Keratinocyte (primary cell): ENCODE measurements at regions not wholly inside any gene's neighbourhood (a gene's known extent, or its start where the extent isn't known, plus 50 kb on each side); places are given as distances from the start of the nearest gene placed in this dataset.
A peak's percentile ranks its signal among the peaks of the same experiment; 100 is the strongest.

Source experiments
- DNase-seq: peaks from one replicate; pipeline ENCODE4 v3.0.0-alpha.2; 2011; ENCODE audit warnings: low read depth, missing footprints, low spot score
- FAIRE-seq: peaks from 2 replicates; lab custom pipeline; 2011; peaks lifted over from hg19 to GRCh38; lab: Jason Lieb, UNC
- H2AFZ ChIP-seq: 2 replicates; pipeline ENCODE4 v1.6.0; 2012; ENCODE audit warnings: low read length, control low read depth, inconsistent platforms; ENCODE audit not compliant: control insufficient read depth
- H3K27ac ChIP-seq: 2 replicates; pipeline ENCODE4 v1.5.1; 2011; ENCODE audit warnings: low read length; ENCODE audit not compliant: control insufficient read depth, insufficient read depth
- H3K27me3 ChIP-seq: 3 replicates; pipeline ENCODE4 v1.6.0; 2011; ENCODE audit warnings: low read length; ENCODE audit not compliant: control insufficient read depth, insufficient read depth; ENCODE audit errors: extremely low read depth
- H3K36me3 ChIP-seq, 2 experiments: 2 replicates in 1 of 2; 3 replicates in 1 of 2; pipeline ENCODE4 v1.5.1; 2011; ENCODE audit warnings: low read length in 2 of 2, mild to moderate bottlenecking in 1 of 2; ENCODE audit not compliant: control insufficient read depth in 2 of 2, insufficient read depth in 2 of 2; ENCODE audit errors: extremely low read depth in 1 of 2
- H3K4me1 ChIP-seq: 3 replicates; pipeline ENCODE4 v1.5.1; 2011; ENCODE audit warnings: low read length; ENCODE audit not compliant: control insufficient read depth, insufficient read depth; ENCODE audit errors: extremely low read depth
- H3K4me2 ChIP-seq: 3 replicates; pipeline ENCODE4 v1.6.0; 2011; ENCODE audit warnings: low read depth, low read length; ENCODE audit not compliant: control insufficient read depth, insufficient read depth; ENCODE audit errors: extremely low read depth
- H3K4me3 ChIP-seq, 3 experiments: fragments of 200-600 bp in 1 of 3; sonication (generic) in 1 of 3; 2 replicates in 2 of 3; 3 replicates in 1 of 3; pipeline ENCODE4 v1.5.1; 2011 to 2016; ENCODE audit warnings: low read length in 3 of 3, mild to moderate bottlenecking in 3 of 3, control low read depth in 2 of 3, inconsistent platforms in 1 of 3, low read depth in 1 of 3, mixed read lengths in 1 of 3, mixed run types in 1 of 3, moderate library complexity in 1 of 3; ENCODE audit not compliant: control insufficient read depth in 2 of 3, insufficient read depth in 2 of 3; ENCODE audit errors: extremely low read depth in 1 of 3
- H3K79me2 ChIP-seq: 2 replicates; pipeline ENCODE4 v1.6.0; 2012; ENCODE audit warnings: low read length; ENCODE audit not compliant: control insufficient read depth, insufficient read depth
- H3K9ac ChIP-seq: 3 replicates; pipeline ENCODE4 v1.6.0; 2011; ENCODE audit warnings: low read length; ENCODE audit not compliant: control insufficient read depth, insufficient read depth; ENCODE audit errors: extremely low read depth
- H3K9me1 ChIP-seq: 3 replicates; pipeline ENCODE4 v1.6.0; 2011; ENCODE audit warnings: low read length; ENCODE audit not compliant: control insufficient read depth, insufficient read depth; ENCODE audit errors: extremely low read depth
- H3K9me3 ChIP-seq: 2 replicates; pipeline ENCODE4 v1.5.1; 2012; ENCODE audit warnings: low read depth, low read length; ENCODE audit not compliant: control insufficient read depth
- H4K20me1 ChIP-seq: 3 replicates; pipeline ENCODE4 v1.6.0; 2011; ENCODE audit warnings: low read length; ENCODE audit not compliant: control insufficient read depth, insufficient read depth; ENCODE audit errors: extremely low read depth
- CTCF ChIP-seq, 3 experiments: IDR thresholded peaks in 1 of 3; conservative IDR thresholded peaks in 1 of 3; optimal IDR thresholded peaks in 1 of 3; 2 replicates in 2 of 3; 3 replicates in 1 of 3; pipeline versions ENCODE3 to v1.5.1; 2011; ENCODE audit warnings: low read length in 3 of 3, mild to moderate bottlenecking in 3 of 3, moderate library complexity in 2 of 3, control low read depth in 1 of 3, inconsistent platforms in 1 of 3; ENCODE audit not compliant: insufficient read depth in 2 of 3; ENCODE audit errors: extremely low read depth in 1 of 3
- EZH2 ChIP-seq: IDR thresholded peaks from one replicate; pipeline ENCODE4 v1.6.1; 2012; ENCODE audit warnings: inconsistent platforms, mild to moderate bottlenecking, low read length, moderate library complexity
- dilution Hi-C: fragments of 300-500 bp; cut with MboI; formaldehyde crosslinking; loops from one replicate; pipeline ENCODE4 v1.7.0; 2020; ENCODE audit warnings: low sequenced_read_pairs; ENCODE audit not compliant: extremely low pct_ligation_motif_present

DNA sequence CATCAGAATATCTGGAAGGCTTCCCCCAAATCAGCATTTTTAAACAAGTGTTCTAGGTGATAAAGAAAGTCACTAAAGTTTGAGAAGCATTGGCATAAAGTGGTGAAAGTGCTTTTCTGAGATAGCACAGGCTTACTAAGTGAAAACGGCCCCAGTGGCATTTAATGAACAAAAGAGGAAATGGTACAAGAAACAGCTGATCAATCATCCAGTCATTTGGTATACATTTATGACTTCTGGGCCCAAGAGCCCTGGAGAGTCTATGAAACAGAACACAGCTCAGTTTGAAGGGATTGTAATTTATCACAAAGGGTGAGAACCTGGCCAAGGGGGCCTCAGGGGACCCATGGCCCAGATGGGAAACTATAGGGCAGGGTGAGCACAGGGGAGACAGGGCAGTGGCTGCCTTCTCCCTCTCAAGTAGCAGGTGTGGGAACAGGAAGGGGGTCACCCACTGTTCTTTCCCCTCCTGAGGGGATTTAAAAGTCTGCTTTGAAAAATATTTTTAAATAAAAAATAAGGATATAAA is 265.5 kb upstream of the ROPN1 start:
- H3K4me1 ChIP-seq: peaks cover 34% of the 10 kb centered on the region
- no peaks in the 10 kb centered on the region for H3K9me3 ChIP-seq
- no peaks in the 10 kb centered on the region for H4K20me1 ChIP-seq
- no peaks in the 10 kb centered on the region for H3K79me2 ChIP-seq
- H3K4me2 ChIP-seq: no peak overlapping the region
- no peak for FAIRE-seq
- no peaks in the 10 kb centered on the region for H3K36me3 ChIP-seq
- H3K4me3 ChIP-seq: no peak overlapping the region
- no peak overlapping the region for H2AFZ ChIP-seq
- no peaks in the 10 kb centered on the region for H3K27me3 ChIP-seq
- H3K27ac ChIP-seq: no peak overlapping the region
- no peak overlapping the region for H3K9ac ChIP-seq
- dilution Hi-C loops: no loop called here
- TF ChIP-seq EZH2 (no peak), CTCF (optimal IDR thresholded peaks at IDR 0.05 in 1 of 3, IDR thresholded peaks at IDR 0.05 in 1 of 3, conservative IDR thresholded peaks at IDR 0.05 in 1 of 3; ENCODE audit: extremely low read depth in 1 of 3, insufficient read depth in 2 of 3, low read length in 3 of 3) (no peak)
- no peaks in the 10 kb centered on the region for H3K9me1 ChIP-seq
- DNase-seq: no peak

DNA sequence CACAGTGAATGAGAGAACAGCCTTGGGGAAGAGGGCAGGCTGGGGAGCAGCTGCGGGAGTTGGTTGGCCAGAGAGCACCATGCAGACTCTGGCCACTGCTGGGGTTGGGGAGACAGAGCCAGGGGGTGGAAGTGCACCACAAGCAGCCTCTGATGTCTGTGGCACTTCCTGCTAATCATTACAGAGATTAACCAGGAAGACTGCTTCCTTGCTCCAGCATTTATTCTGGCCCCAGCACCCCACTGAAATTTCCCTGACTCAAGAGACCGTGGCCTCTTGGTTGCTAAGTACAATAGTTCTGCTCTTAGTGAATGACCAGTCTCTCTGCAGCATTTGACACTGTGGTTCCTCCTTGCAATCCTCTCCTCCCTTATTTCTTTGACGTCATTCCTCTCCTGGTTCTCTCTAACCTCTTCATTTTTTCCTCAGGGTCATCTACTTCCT is 266.2 kb upstream of the ROPN1 start:
- H3K4me3 ChIP-seq: no peak overlapping the region
- H3K4me2 ChIP-seq: no peak overlapping the region
- no peak for TF ChIP-seq CTCF (optimal IDR thresholded peaks at IDR 0.05 in 1 of 3, IDR thresholded peaks at IDR 0.05 in 1 of 3, conservative IDR thresholded peaks at IDR 0.05 in 1 of 3; ENCODE audit: extremely low read depth in 1 of 3, insufficient read depth in 2 of 3, low read length in 3 of 3)
- H3K79me2 ChIP-seq: no peaks in the 10 kb centered on the region
- dilution Hi-C loops: no loop called here
- no peak for FAIRE-seq
- peak overlapping the region; percentile 29 for H2AFZ ChIP-seq
- no peak overlapping the region for H3K9ac ChIP-seq
- H3K9me3 ChIP-seq: no peaks in the 10 kb centered on the region
- no peak for DNase-seq
- no peaks in the 10 kb centered on the region for H4K20me1 ChIP-seq
- H3K27ac ChIP-seq: no peak overlapping the region
- no peaks in the 10 kb centered on the region for H3K27me3 ChIP-seq
- peaks cover 39% of the 10 kb centered on the region for H3K4me1 ChIP-seq
- H3K36me3 ChIP-seq: no peaks in the 10 kb centered on the region
- H3K9me1 ChIP-seq: no peaks in the 10 kb centered on the region
